Vagina (tissue), 2 donors: ENCODE measurements at regions not wholly inside any gene's neighbourhood (a gene's known extent, or its start where the extent isn't known, plus 50 kb on each side); places are given as distances from the start of the nearest gene placed in this dataset.

ENCODE experiments used
- CTCF ChIP-seq, 3 experiments: fragments of 450-650 bp in 2 of 3; fragments of 200-600 bp in 1 of 3; sonication (generic) in 1 of 3; IDR thresholded peaks; one replicate each; pipeline ENCODE4 v1.5.1; 2017 to 2019; ENCODE audit warnings: antibody characterized with exemption in 3 of 3, mild to moderate bottlenecking in 2 of 3, moderate library complexity in 2 of 3
- POLR2A ChIP-seq, 2 donors: fragments of 450-650 bp; IDR thresholded peaks; one replicate each; pipeline ENCODE4 v1.6.1; 2017; ENCODE audit warnings: antibody characterized with exemption in 2 of 2, mild to moderate bottlenecking in 2 of 2, moderate library complexity in 2 of 2
- POLR2AphosphoS5 ChIP-seq, 2 donors: sonication (generic); formaldehyde crosslinking; IDR thresholded peaks; one replicate each; pipeline ENCODE4 v1.9.0; 2017; ENCODE audit warnings: antibody characterized with exemption in 2 of 2, mild to moderate bottlenecking in 2 of 2, low read depth in 1 of 2; ENCODE audit not compliant: insufficient read depth in 1 of 2

GRCh38 chr10:84668186-84668763 is 339.9 kb downstream of the CCSER2 start:
- TF ChIP-seq CTCF (IDR thresholded peaks at IDR 0.05), result no peak
- TF ChIP-seq POLR2A (IDR thresholded peaks at IDR 0.05), result no peak
- no peak for TF ChIP-seq POLR2AphosphoS5 (IDR thresholded peaks at IDR 0.05; ENCODE audit: insufficient read depth in 1 of 2, low read depth in 1 of 2)
